K562 (cell line): ENCODE measurements at regions not wholly inside any gene's neighbourhood (a gene's known extent, or its start where the extent isn't known, plus 50 kb on each side); places are given as distances from the start of the nearest gene placed in this dataset.

Experiments
- ATAC-seq: fragments of 200-7000 bp; cut with Tn5 transposase; 3 replicates; pipeline ENCODE4 v1.9.1; 2020; ENCODE audit warnings: moderate library complexity
- BruUV-seq: library from RNA; stranded (reverse); fragments of 400-500 nt; replicated peaks from 2 replicates; lab custom pipeline; 2021; lab: Mats Ljungman, UMichigan
- CTCF ChIA-PET: fragments of 300-600 bp; formaldehyde crosslinking; extraction: SDS; loops from one replicate; lab custom pipeline; 2021; ENCODE audit warnings: low intra/inter-chr PET ratio; lab: Yijun Ruan, JAX
- POLR2A ChIA-PET: fragments of 300-600, 350-650 bp; sonication (Branson Sonifier 250); formaldehyde crosslinking; extraction: SDS; loops from one replicate; lab custom pipeline; 2021; ENCODE audit warnings: antibody characterized with exemption, inconsistent platforms; lab: Yijun Ruan, JAX
- DNase-seq, 4 experiments: peaks; one replicate each; pipeline versions ENCODE4 v3.0.0 to v3.0.0-alpha.2; 2011 to 2018; ENCODE audit warnings: low spot score in 3 of 4, mixed read lengths in 3 of 4; ENCODE audit errors: extremely low read depth in 1 of 4
- FAIRE-seq: peaks from 2 replicates; lab custom pipeline; 2011; peaks lifted over from hg19 to GRCh38; lab: Jason Lieb, UNC
- H2AFZ ChIP-seq: 2 replicates; pipeline ENCODE4 v1.6.0; 2011; ENCODE audit warnings: low read depth, low read length, control low read depth, inconsistent platforms
- H3K27ac ChIP-seq: fragments of 200-600 bp; 3 replicates; pipeline ENCODE4 v1.8.0; 2011; ENCODE audit warnings: low read depth, mild to moderate bottlenecking, control low read depth, inconsistent platforms, low read length, moderate library complexity, mixed read lengths; ENCODE audit errors: extremely low read depth
- H3K27me3 ChIP-seq, 2 experiments: fragments of 300-600 bp in 1 of 2; 2 replicates in 1 of 2; 3 replicates in 1 of 2; pipeline versions ENCODE4 v1.6.0 to v1.8.0; 2011; ENCODE audit warnings: inconsistent platforms in 2 of 2, low read length in 2 of 2, mild to moderate bottlenecking in 1 of 2, mixed read lengths in 1 of 2, moderate library complexity in 1 of 2; ENCODE audit not compliant: control insufficient read depth in 2 of 2, insufficient read depth in 2 of 2
- H3K36me3 ChIP-seq: fragments of 300-600 bp; 3 replicates; pipeline ENCODE4 v1.8.0; 2011; ENCODE audit warnings: mild to moderate bottlenecking, low read length, inconsistent platforms; ENCODE audit not compliant: control insufficient read depth, insufficient read depth
- H3K4me1 ChIP-seq, 2 experiments: fragments of 200-600 bp in 1 of 2; replicated peaks in 1 of 2; 2 replicates in 1 of 2; 3 replicates in 1 of 2; pipeline versions ENCODE4 v1.5.1 to v1.8.0; 2011; ENCODE audit warnings: inconsistent platforms in 2 of 2, low read length in 2 of 2, mild to moderate bottlenecking in 1 of 2, mixed read lengths in 1 of 2, moderate library complexity in 1 of 2; ENCODE audit not compliant: control insufficient read depth in 2 of 2, insufficient read depth in 2 of 2
- H3K4me2 ChIP-seq: 2 replicates; pipeline ENCODE4 v1.6.1; 2011; ENCODE audit warnings: low read length, control low read depth, inconsistent platforms, mixed read lengths; ENCODE audit not compliant: insufficient read depth
- H3K4me3 ChIP-seq: fragments of 200-600 bp; sonication (generic), shearing (Covaris generic); 2 replicates; pipeline ENCODE4 v1.5.1; 2016; ENCODE audit warnings: control low read depth, inconsistent platforms
- H3K79me2 ChIP-seq: fragments of 200-600 bp; 3 replicates; pipeline ENCODE4 v1.8.0; 2011; ENCODE audit warnings: low read length, inconsistent platforms; ENCODE audit not compliant: control insufficient read depth, insufficient read depth
- H3K9ac ChIP-seq, 2 experiments: 2 replicates each; pipeline versions ENCODE4 v1.6.0 to v1.6.1; 2011; ENCODE audit warnings: low read depth in 2 of 2, low read length in 2 of 2, control low read depth in 1 of 2, inconsistent platforms in 1 of 2, mild to moderate bottlenecking in 1 of 2, mixed read lengths in 1 of 2; ENCODE audit not compliant: insufficient read depth in 1 of 2
- H3K9me1 ChIP-seq: one replicate; pipeline ENCODE4 v1.6.0; 2011; ENCODE audit warnings: inconsistent platforms, mild to moderate bottlenecking, low read length, moderate library complexity; ENCODE audit not compliant: control insufficient read depth, insufficient read depth
- H3K9me3 ChIP-seq: replicated peaks from 2 replicates; pipeline ENCODE4 v1.5.1; 2011; ENCODE audit warnings: low read depth, low read length, inconsistent platforms; ENCODE audit not compliant: control insufficient read depth, insufficient read depth
- H4K20me1 ChIP-seq: replicated peaks from 2 replicates; pipeline ENCODE4 v1.6.1; 2011; ENCODE audit warnings: low read length, inconsistent platforms, mixed read lengths; ENCODE audit not compliant: control insufficient read depth, insufficient read depth
- ATF2 ChIP-seq: sonication (generic); formaldehyde crosslinking; IDR thresholded peaks from 2 replicates; pipeline ENCODE4 v1.8.1; 2022; ENCODE audit warnings: missing genetic modification reagents
- BCLAF1 ChIP-seq, 2 experiments: fragments of 450-650 bp in 1 of 2; IDR thresholded peaks; 2 replicates each; pipeline ENCODE4 v1.6.1; 2011 to 2017; ENCODE audit warnings: low read depth in 2 of 2, antibody characterized with exemption in 1 of 2, borderline replicate concordance in 1 of 2, low read length in 1 of 2, mild to moderate bottlenecking in 1 of 2, mixed read lengths in 1 of 2; ENCODE audit not compliant: control insufficient read depth in 1 of 2
- BDP1 ChIP-seq: IDR thresholded peaks from 3 replicates; pipeline ENCODE4 v1.6.1; 2011; ENCODE audit not compliant: insufficient read length, insufficient read depth
- EGR1 ChIP-seq: fragments of 450-650 bp; conservative IDR thresholded peaks from 2 replicates; pipeline ENCODE4 v1.6.1; 2017; ENCODE audit warnings: mild to moderate bottlenecking
- ETV1 ChIP-seq: fragments of 450-650 bp; conservative IDR thresholded peaks from 2 replicates; pipeline ENCODE4 v1.6.1; 2016; ENCODE audit warnings: missing genetic modification characterization, control low read depth, low read depth, missing compliant biosample characterization
- HMBOX1 ChIP-seq: sonication (generic); IDR thresholded peaks from 2 replicates; pipeline ENCODE4 v1.6.1; 2016
- NFXL1 ChIP-seq: fragments of 450-650 bp; formaldehyde crosslinking; IDR thresholded peaks from 2 replicates; pipeline ENCODE4 v1.4.0; 2021; ENCODE audit warnings: mild to moderate bottlenecking
- POLR2A ChIP-seq: fragments of 450-650 bp; conservative IDR thresholded peaks from 2 replicates; pipeline ENCODE4 v1.6.1; 2016
- ZBTB17 ChIP-seq: fragments of 450-650 bp; formaldehyde crosslinking; IDR thresholded peaks from 2 replicates; pipeline ENCODE4 v1.4.0; 2020; ENCODE audit warnings: mild to moderate bottlenecking
- WGBS: fragments of 100-300 bp; shearing (Covaris generic); methylation state at CpG from one replicate; pipeline ENCODE4 v1.1.6; 2016; ENCODE audit warnings: low coverage, mixed read lengths; ENCODE audit not compliant: insufficient coverage; ENCODE audit errors: missing lambda C conversion rate; 5-methylcytosine and 5-hydroxymethylcytosine counted together
- in situ Hi-C: fragments of 300-500 bp; cut with MboI; formaldehyde crosslinking; loops from 4 replicates; pipeline ENCODE4 v1.15.0; 2018; ENCODE audit warnings: inconsistent platforms, mixed read lengths
- intact Hi-C: fragments of 100-400 bp; cut with micrococcal nuclease; formaldehyde crosslinking; loops from 2 replicates; pipeline ENCODE4 v1.14.2; 2022

- H3K9ac ChIP-seq, result no peak overlapping the region
- no peak overlapping the region for H2AFZ ChIP-seq
- CTCF ChIA-PET, result no interaction called here
- FAIRE-seq, result no peak
- no peaks in the 10 kb centered on the region for H3K27me3 ChIP-seq
- no peaks in the 10 kb centered on the region for H3K79me2 ChIP-seq
- H4K20me1 ChIP-seq, result no peaks in the 10 kb centered on the region
- H3K9me1 ChIP-seq, result no peaks in the 10 kb centered on the region
- BruUV-seq, result no TSS peak
- WGBS, result 3% methylated on average over 2 of the region's 2 CpGs
- no peaks in the 10 kb centered on the region for H3K9me3 ChIP-seq
- H3K4me1 ChIP-seq, result no peaks in the 10 kb centered on the region
- POLR2A ChIA-PET, result no interaction called here
- intact Hi-C loops, result no loop called here
- no peak overlapping the region for H3K27ac ChIP-seq
- no peak overlapping the region for H3K4me3 ChIP-seq
- in situ Hi-C loops, result no loop called here
- ATAC-seq, result no peak
- DNase-seq, result no peak
- H3K36me3 ChIP-seq, result no peaks in the 10 kb centered on the region
- no peak overlapping the region for H3K4me2 ChIP-seq
- TF ChIP-seq EGR1 (no peak), NFXL1 (CRISPR knock-in tag) (no peak), POLR2A (no peak), ATF2 (CRISPR knock-in tag) (no peak), ETV1 (tag) (no peak)
Observed at GRCh38 chr5:125465703-125466102, 719.3 kb upstream of the ZNF608 start.

- Histone ChIP-seq H3K27ac (no peak overlapping the region), H3K4me1 (no peaks in the 10 kb centered on the region), H3K79me2 (no peaks in the 10 kb centered on the region), H3K36me3 (no peaks in the 10 kb centered on the region), H3K9ac (no peak overlapping the region), H3K9me3 (no peaks in the 10 kb centered on the region), H4K20me1 (no peaks in the 10 kb centered on the region), H3K27me3 (no peaks in the 10 kb centered on the region), H3K4me3 (no peak overlapping the region), H2AFZ (no peak overlapping the region), H3K4me2 (no peak overlapping the region), H3K9me1 (no peaks in the 10 kb centered on the region)
- 0% methylated on average over 1 of the region's 1 CpG for WGBS
- ATAC-seq (no peak), DNase-seq (no peak), FAIRE-seq (no peak)
- BruUV-seq, result no TSS peak
- intact Hi-C loops (no loop called here), in situ Hi-C loops (no loop called here)
- POLR2A ChIA-PET, result no interaction called here
- CTCF ChIA-PET, result no interaction called here
- TF ChIP-seq BCLAF1 (IDR thresholded peaks at IDR 0.05; ENCODE audit: borderline replicate concordance in 1 of 2, control insufficient read depth in 1 of 2, low read depth in 2 of 2, low read length in 1 of 2), result no peak
- TF ChIP-seq EGR1, result no peak
- no peak for TF ChIP-seq HMBOX1
- TF ChIP-seq BDP1, result no peak
- TF ChIP-seq ZBTB17, result no peak
Observed at GRCh38 chr5:125467222-125467621, 720.8 kb upstream of the ZNF608 start.
